Adrenal gland (tissue), 5 donors: ENCODE measurements at regions not wholly inside any gene's neighbourhood (a gene's known extent, or its start where the extent isn't known, plus 50 kb on each side); places are given as distances from the start of the nearest gene placed in this dataset.

Experiments
- CTCF ChIP-seq, 6 experiments: fragments of 450-650 bp in 4 of 6; fragments of 200-600 bp in 2 of 6; sonication (generic) in 1 of 6; IDR thresholded peaks; 1 replicate in 5 of 6; 2 replicates in 1 of 6; pipeline versions ENCODE4 v1.5.1 to v1.8.0; 2016 to 2021; ENCODE audit warnings: antibody characterized with exemption in 6 of 6, mild to moderate bottlenecking in 2 of 6, moderate library complexity in 1 of 6
- POLR2A ChIP-seq, 2 donors: fragments of 450-650 bp; IDR thresholded peaks; one replicate each; pipeline ENCODE4 v1.6.1; 2017; ENCODE audit warnings: antibody characterized with exemption in 2 of 2, mild to moderate bottlenecking in 2 of 2, moderate library complexity in 1 of 2
- donor health status: DM: no; HTN: no; CAD: no.

- TF ChIP-seq CTCF (IDR thresholded peaks at IDR 0.05) (no peak), POLR2A (IDR thresholded peaks at IDR 0.05) (no peak)
Measured at GRCh38 chr13:22076658-22077057, 405.8 kb downstream of the FGF9 start.
